IMR-90 (cell line): ENCODE measurements at regions not wholly inside any gene's neighbourhood (a gene's known extent, or its start where the extent isn't known, plus 50 kb on each side); places are given as distances from the start of the nearest gene placed in this dataset.

Experiments
- ATAC-seq: fragments of 200-7000 bp; cut with Tn5 transposase; 2 replicates; pipeline ENCODE4 v1.9.1; 2020; ENCODE audit warnings: low read depth, mild to moderate bottlenecking, moderate library complexity
- BruUV-seq: library from RNA; stranded (reverse); fragments of 400-500 nt; replicated peaks from 2 replicates; lab custom pipeline; 2021; lab: Mats Ljungman, UMichigan
- CTCF ChIA-PET: fragments of 300-600 bp; formaldehyde crosslinking; extraction: SDS; loops from one replicate; lab custom pipeline; 2021; ENCODE audit warnings: antibody characterized with exemption; lab: Yijun Ruan, JAX
- POLR2A ChIA-PET: fragments of 300-600 bp; sonication (Branson Sonifier 250); formaldehyde crosslinking; loops from one replicate; lab custom pipeline; 2022; ENCODE audit warnings: antibody characterized with exemption; ENCODE audit not compliant: unreplicated experiment; lab: Charles Lee
- DNase-seq: peaks from one replicate; pipeline ENCODE4 v3.0.0; 2013
- H2AFZ ChIP-seq: replicated peaks from 2 replicates; pipeline ENCODE3; 2013; ENCODE audit warnings: low read length, mild to moderate bottlenecking; ENCODE audit not compliant: poor library complexity
- H2AK5ac ChIP-seq: 2 replicates; pipeline ENCODE4 v1.6.1; 2013; ENCODE audit warnings: low read depth, low read length, inconsistent platforms
- H2AK9ac ChIP-seq: replicated peaks from 2 replicates; pipeline ENCODE3; 2013; ENCODE audit warnings: mild to moderate bottlenecking, low read depth, low read length, moderate library complexity; ENCODE audit not compliant: poor library complexity
- H2BK120ac ChIP-seq: 2 replicates; pipeline ENCODE4 v1.6.1; 2013; ENCODE audit warnings: low read depth, low read length, inconsistent platforms
- H2BK15ac ChIP-seq: 3 replicates; pipeline ENCODE4 v1.6.1; 2013; ENCODE audit warnings: low read depth, low read length, inconsistent platforms
- H2BK20ac ChIP-seq: 2 replicates; pipeline ENCODE4 v1.6.1; 2013; ENCODE audit warnings: low read depth, mild to moderate bottlenecking, inconsistent platforms, low read length, moderate library complexity
- H2BK5ac ChIP-seq: 2 replicates; pipeline ENCODE4 v1.6.1; 2013; ENCODE audit warnings: mild to moderate bottlenecking, low read depth, low read length, inconsistent platforms; ENCODE audit not compliant: poor library complexity, severe bottlenecking
- H3K14ac ChIP-seq: replicated peaks from 2 replicates; pipeline ENCODE4 v1.6.1; 2013; ENCODE audit warnings: low read depth, low read length, inconsistent platforms
- H3K18ac ChIP-seq: 2 replicates; pipeline ENCODE4 v1.6.1; 2013; ENCODE audit warnings: low read depth, low read length, control low read depth
- H3K23ac ChIP-seq: 2 replicates; pipeline ENCODE4 v1.6.1; 2013; ENCODE audit warnings: low read depth, low read length, inconsistent platforms
- H3K27ac ChIP-seq: 2 replicates; pipeline ENCODE4 v1.5.1; 2013; ENCODE audit warnings: mild to moderate bottlenecking, control low read depth, low read length; ENCODE audit not compliant: insufficient read depth
- H3K27me3 ChIP-seq: 2 replicates; pipeline ENCODE4 v1.6.1; 2013; ENCODE audit warnings: low read length; ENCODE audit not compliant: control insufficient read depth, insufficient read depth
- H3K36me3 ChIP-seq: 2 replicates; pipeline ENCODE4 v1.6.1; 2013; ENCODE audit warnings: low read length, mixed read lengths; ENCODE audit not compliant: control insufficient read depth, insufficient read depth
- H3K4ac ChIP-seq: 2 replicates; pipeline ENCODE4 v1.6.1; 2013; ENCODE audit warnings: low read depth, low read length, inconsistent platforms
- H3K4me1 ChIP-seq: 2 replicates; pipeline ENCODE4 v1.6.1; 2013; ENCODE audit warnings: low read length, mixed read lengths; ENCODE audit not compliant: control insufficient read depth, insufficient read depth
- H3K4me2 ChIP-seq: 2 replicates; pipeline ENCODE4 v1.6.1; 2013; ENCODE audit warnings: low read depth, mild to moderate bottlenecking, control low read depth, low read length, moderate library complexity
- H3K4me3 ChIP-seq: 2 replicates; pipeline ENCODE4 v1.5.1; 2013; ENCODE audit warnings: low read depth, mild to moderate bottlenecking, control low read depth, low read length, moderate library complexity; ENCODE audit not compliant: insufficient read depth
- H3K56ac ChIP-seq: 2 replicates; pipeline ENCODE4 v1.6.1; 2013; ENCODE audit warnings: low read length, inconsistent platforms; ENCODE audit not compliant: insufficient read depth; ENCODE audit errors: extremely low read depth
- H3K79me1 ChIP-seq, 2 experiments: 2 replicates each; pipeline ENCODE4 v1.6.1; 2013; ENCODE audit warnings: low read length in 2 of 2, inconsistent platforms in 1 of 2, low read depth in 1 of 2
- H3K9ac ChIP-seq: 2 replicates; pipeline ENCODE4 v1.6.1; 2013; ENCODE audit warnings: low read depth, low read length, control low read depth
- H3K9me1 ChIP-seq: 2 replicates; pipeline ENCODE4 v1.6.1; 2013; ENCODE audit warnings: low read length, inconsistent platforms; ENCODE audit not compliant: insufficient read depth
- H3K9me3 ChIP-seq: 2 replicates; pipeline ENCODE4 v1.6.1; 2013; ENCODE audit warnings: low read length; ENCODE audit not compliant: control insufficient read depth, insufficient read depth
- H4K20me1 ChIP-seq: 2 replicates; pipeline ENCODE4 v1.6.1; 2013; ENCODE audit warnings: low read length, inconsistent platforms; ENCODE audit not compliant: insufficient read depth
- H4K5ac ChIP-seq: 2 replicates; pipeline ENCODE4 v1.6.1; 2013; ENCODE audit warnings: mild to moderate bottlenecking, low read depth, low read length, control low read depth
- H4K8ac ChIP-seq, 2 experiments: 2 replicates each; pipeline ENCODE4 v1.6.1; 2013; ENCODE audit warnings: low read depth in 2 of 2, low read length in 2 of 2, control low read depth in 1 of 2, inconsistent platforms in 1 of 2
- H4K91ac ChIP-seq: 2 replicates; pipeline ENCODE4 v1.6.1; 2013; ENCODE audit warnings: low read depth, low read length, inconsistent platforms; ENCODE audit not compliant: insufficient read depth
- CEBPB ChIP-seq: IDR thresholded peaks from 2 replicates; pipeline ENCODE4 v1.6.1; 2012; ENCODE audit warnings: low read depth, low read length, improper control_type of control experiment
- CHD1 ChIP-seq: IDR thresholded peaks from 2 replicates; pipeline ENCODE4 v1.6.1; 2012; ENCODE audit warnings: low read depth, low read length, improper control_type of control experiment
- CTCF ChIP-seq: conservative IDR thresholded peaks from 2 replicates; pipeline ENCODE4 v1.5.1; 2012; ENCODE audit warnings: mild to moderate bottlenecking, low read depth, low read length, improper control_type of control experiment
- MXI1 ChIP-seq: IDR thresholded peaks from 2 replicates; pipeline ENCODE4 v1.6.1; 2012; ENCODE audit warnings: low read depth, mild to moderate bottlenecking, low read length, moderate library complexity, borderline replicate concordance
- NFE2L2 ChIP-seq: fragments of 150-350 bp; IDR thresholded peaks from 2 replicates; pipeline ENCODE4 v1.6.1; 2016; ENCODE audit warnings: low read depth, mild to moderate bottlenecking, low read length
- RFX5 ChIP-seq: IDR thresholded peaks from 2 replicates; pipeline ENCODE4 v1.8.0; 2012; ENCODE audit warnings: low read depth, mild to moderate bottlenecking, low read length, moderate library complexity
- WGBS, 2 experiments: methylation state at CpG; one replicate each; pipeline versions ENCODE4 v1.1.5 to v1.1.7; 2013; ENCODE audit warnings: missing lambda C conversion rate in 2 of 2; ENCODE audit not compliant: insufficient read length in 1 of 2; ENCODE audit errors: extremely low coverage in 2 of 2; 5-methylcytosine and 5-hydroxymethylcytosine counted together
- dilution Hi-C: fragments of 300-500 bp; cut with HindIII; formaldehyde crosslinking; loops from one replicate; pipeline ENCODE4 v1.14.3; 2018; ENCODE audit warnings: low sequenced_read_pairs; ENCODE audit not compliant: unreplicated experiment
- in situ Hi-C: fragments of 300-500 bp; cut with MboI; formaldehyde crosslinking; loops from 3 replicates; pipeline ENCODE4 v1.14.3; 2019; ENCODE audit warnings: low sequenced_read_pairs, inconsistent platforms, mixed read lengths
- intact Hi-C: fragments of 100-400 bp; cut with micrococcal nuclease; formaldehyde crosslinking; loops from 2 replicates; pipeline ENCODE4 v1.10.0; 2022

- ATAC-seq (no peak), DNase-seq (no peak)
- H3K23ac ChIP-seq: no peak overlapping the region
- H3K9me1 ChIP-seq: no peaks in the 10 kb centered on the region
- no peak overlapping the region for H2BK20ac ChIP-seq
- no peaks in the 10 kb centered on the region for H3K36me3 ChIP-seq
- peaks cover 1% of the 10 kb centered on the region; the same call in 1 of the 2 replicates for H3K9me3 ChIP-seq
- H3K27me3 ChIP-seq: peaks cover 35% of the 10 kb centered on the region
- H3K79me1 ChIP-seq: no peaks in the 10 kb centered on the region
- H2AK9ac ChIP-seq: no peak overlapping the region
- H2BK120ac ChIP-seq: no peak overlapping the region
- TF ChIP-seq MXI1 (no peak), NFE2L2 (no peak), CHD1 (no peak), CEBPB (no peak), CTCF (no peak), RFX5 (no peak)
- H2AK5ac ChIP-seq: no peak overlapping the region
- no peak overlapping the region for H3K27ac ChIP-seq
- dilution Hi-C loops (no loop called here), intact Hi-C loops (no loop called here), in situ Hi-C loops (no loop called here)
- H3K9ac ChIP-seq: no peak overlapping the region
- H3K14ac ChIP-seq: no peak overlapping the region
- no peak overlapping the region for H2BK15ac ChIP-seq
- no peak overlapping the region for H3K18ac ChIP-seq
- no peak overlapping the region for H4K8ac ChIP-seq
- ChIA-PET CTCF (no interaction called here), POLR2A (no interaction called here)
- H4K5ac ChIP-seq: no peak overlapping the region
- H4K20me1 ChIP-seq: no peaks in the 10 kb centered on the region
- no peak overlapping the region for H4K91ac ChIP-seq
- no TSS peak for BruUV-seq
- no peak overlapping the region for H2AFZ ChIP-seq
- H3K4me2 ChIP-seq: no peak overlapping the region
- 39% methylated on average over 3 of the region's 11 CpGs; no CpG with 5 or more reads in 1 of the 2 experiments for WGBS, 2 experiments
- H3K4me3 ChIP-seq: no peak overlapping the region
- no peak overlapping the region for H3K4ac ChIP-seq
- H3K4me1 ChIP-seq: no peaks in the 10 kb centered on the region
- H3K56ac ChIP-seq: no peak overlapping the region
- H2BK5ac ChIP-seq: no peak overlapping the region
These were observed 263.6 kb downstream of the CD83 start for GRCh38 chr6:14380901-14381828.
